MM.1S (cell line): ENCODE measurements at regions not wholly inside any gene's neighbourhood (a gene's known extent, or its start where the extent isn't known, plus 50 kb on each side); places are given as distances from the start of the nearest gene placed in this dataset.

ENCODE experiments used
- CTCF ChIP-seq: fragments of 300-600 bp; sonication (generic); IDR thresholded peaks from 2 replicates; pipeline ENCODE4 v1.5.1; 2016; ENCODE audit warnings: antibody characterized with exemption, low read length, mixed read lengths
- EZH2 ChIP-seq: fragments of 300-600 bp; sonication (generic); optimal IDR thresholded peaks from 2 replicates; pipeline ENCODE3; 2017; ENCODE audit warnings: low read depth, mild to moderate bottlenecking, antibody characterized with exemption, low read length, mixed read lengths
- EZH2phosphoT487 ChIP-seq: fragments of 300-600 bp; sonication (generic); IDR thresholded peaks from 2 replicates; pipeline ENCODE4 v1.6.1; 2018; ENCODE audit warnings: antibody characterized with exemption, low read length

GRCh38 chr20:1818247-1818840, 76.9 kb upstream of the SIRPA start:
- TF ChIP-seq CTCF: no peak
- no peak for TF ChIP-seq EZH2
- TF ChIP-seq EZH2phosphoT487: no peak
